GM18907 (cell line): ENCODE measurements at regions not wholly inside any gene's neighbourhood (a gene's known extent, or its start where the extent isn't known, plus 50 kb on each side); places are given as distances from the start of the nearest gene placed in this dataset.
A peak's percentile ranks its signal among the peaks of the same experiment; 100 is the strongest.
"Not testable (repeated sequence)": the region's sequence is repeated elsewhere in the genome, so short reads cannot be mapped to it uniquely, and the experiment has no call there.

Source experiments
- ATAC-seq: cut with Tn5 transposase; IDR thresholded peaks from one replicate; pipeline ENCODE4 v1.9.1; 2021; ENCODE audit warnings: mild to moderate bottlenecking, moderate library complexity; ENCODE audit not compliant: unreplicated experiment

GRCh38 chr2:207438414-207439126, 91.2 kb upstream of the CREB1 start:
- no peak for ATAC-seq

DNA sequence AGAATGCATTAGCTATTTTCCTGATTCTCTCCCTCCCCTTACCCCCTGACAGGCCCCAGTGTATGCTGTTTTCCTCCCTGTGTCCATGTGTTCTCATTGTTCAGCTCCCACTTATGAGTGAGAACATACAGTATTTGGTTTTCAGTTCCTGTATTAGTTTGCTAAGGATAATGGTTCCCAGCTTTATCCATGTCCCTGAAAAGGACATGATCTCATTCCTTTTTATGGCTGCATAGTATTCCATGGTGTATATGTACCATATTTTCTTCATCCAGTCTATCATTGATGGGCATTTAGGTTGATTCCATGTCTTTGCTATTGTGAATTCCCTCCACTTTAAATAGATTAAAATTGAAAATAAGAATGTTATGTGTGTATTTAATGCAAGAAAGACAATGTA, 89.9 kb upstream of the CREB1 start:
- ATAC-seq = not testable (repeated sequence)

DNA sequence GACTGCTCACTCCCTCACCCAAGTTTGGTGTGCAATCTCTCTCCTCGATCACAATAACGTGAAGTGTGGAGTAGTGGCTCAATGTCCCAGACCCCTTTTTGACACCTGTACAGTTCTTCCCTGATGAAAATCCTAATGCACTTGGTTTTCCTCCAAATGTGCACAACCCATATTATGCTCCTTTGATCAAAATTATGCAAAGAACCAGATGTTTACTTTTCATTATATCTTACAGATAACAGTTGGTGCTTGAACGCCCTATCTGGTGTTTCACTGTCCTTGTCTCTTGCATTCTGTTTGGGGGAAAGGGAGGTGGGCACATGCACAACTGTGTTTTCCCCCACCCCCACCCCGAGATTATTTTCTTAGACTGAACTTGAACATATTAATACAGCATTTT, 85.0 kb upstream of the CREB1 start:
- no peak for ATAC-seq

DNA sequence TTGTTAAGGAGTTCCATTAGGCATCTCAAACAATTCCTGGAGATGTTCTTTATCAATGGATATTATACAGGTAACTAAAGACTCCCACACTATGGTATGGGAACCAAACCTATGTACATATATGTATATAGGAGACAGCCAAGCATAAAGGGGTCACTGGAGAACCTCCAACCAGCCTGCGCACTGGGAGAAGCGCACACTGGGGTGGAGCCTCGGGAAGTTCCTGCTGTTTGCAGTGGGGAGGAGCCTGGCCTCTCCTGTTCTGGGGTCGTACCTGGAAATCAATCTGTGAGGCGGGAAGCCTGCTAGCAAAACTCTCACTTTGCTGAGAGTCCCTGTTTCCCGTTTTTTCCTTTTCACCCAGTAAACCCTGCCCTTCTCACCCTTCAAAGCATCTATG, 83.1 kb upstream of the CREB1 start:
- ATAC-seq = no peak

DNA sequence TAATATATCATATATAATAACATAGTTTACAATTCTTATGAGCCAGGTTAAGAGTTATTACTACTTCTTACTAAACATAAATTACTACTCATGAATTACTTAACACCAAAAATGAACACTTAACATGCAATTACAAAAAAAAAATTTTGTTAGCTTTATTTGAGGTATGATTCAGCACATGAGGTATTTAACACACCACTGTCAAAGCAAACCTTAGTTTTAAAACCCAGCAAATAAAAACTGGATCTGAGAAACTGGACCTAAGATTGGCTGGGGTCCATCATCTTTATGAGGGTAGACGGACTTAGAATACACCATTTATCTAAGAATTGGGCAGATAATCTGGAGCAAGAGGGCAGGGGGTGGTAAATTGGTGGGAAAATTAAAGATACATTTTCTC, 81.8 kb upstream of the CREB1 start:
- ATAC-seq = no peak

- no peak for ATAC-seq
Measured at GRCh38 chr2:207449642-207450165, 80.1 kb upstream of the CREB1 start.

- ATAC-seq = no peak
Measured at GRCh38 chr2:207450186-207450585, 79.6 kb upstream of the CREB1 start.

- ATAC-seq = no peak
Measured at GRCh38 chr2:207458582-207458981, 71.2 kb upstream of the CREB1 start.

DNA sequence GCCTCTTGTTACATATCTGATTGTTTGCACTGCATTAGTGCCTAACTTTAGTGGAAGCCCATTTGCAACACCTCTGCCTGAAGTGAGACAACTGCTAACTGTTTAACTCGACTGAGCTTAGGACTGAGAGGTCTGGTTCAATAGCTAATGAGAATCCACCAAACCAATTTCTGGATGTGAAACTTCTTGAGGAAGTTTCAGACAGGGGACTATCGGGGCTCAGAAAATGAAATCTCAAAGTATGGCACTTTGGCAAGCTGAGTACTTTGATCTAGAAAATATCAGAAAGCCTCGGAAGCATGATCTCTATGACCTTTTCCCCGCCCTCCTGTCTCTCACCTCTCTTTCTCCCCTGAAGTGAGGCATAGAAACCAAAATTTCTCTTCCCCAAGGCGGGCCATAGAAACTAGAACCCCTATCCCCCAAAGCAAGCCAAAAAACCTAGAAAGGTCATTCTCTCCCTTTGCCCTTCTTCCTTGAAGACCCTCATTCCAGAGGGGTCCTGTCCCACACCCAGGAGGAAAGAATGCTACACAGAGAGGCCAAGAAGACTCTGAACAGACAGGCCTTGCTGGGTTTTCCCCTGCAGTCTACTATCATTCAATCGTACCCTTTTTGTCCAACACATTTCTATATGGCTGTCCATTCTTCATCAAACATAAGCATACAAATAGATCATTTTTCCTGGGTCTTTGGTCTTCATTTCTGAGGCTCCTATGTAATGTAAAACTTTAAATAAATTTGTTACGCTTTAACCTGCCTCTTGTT, 69.6 kb upstream of the CREB1 start:
- peak; percentile 84 for ATAC-seq

GRCh38 chr2:207463433-207463832, 66.3 kb upstream of the CREB1 start:
- no peak for ATAC-seq

DNA sequence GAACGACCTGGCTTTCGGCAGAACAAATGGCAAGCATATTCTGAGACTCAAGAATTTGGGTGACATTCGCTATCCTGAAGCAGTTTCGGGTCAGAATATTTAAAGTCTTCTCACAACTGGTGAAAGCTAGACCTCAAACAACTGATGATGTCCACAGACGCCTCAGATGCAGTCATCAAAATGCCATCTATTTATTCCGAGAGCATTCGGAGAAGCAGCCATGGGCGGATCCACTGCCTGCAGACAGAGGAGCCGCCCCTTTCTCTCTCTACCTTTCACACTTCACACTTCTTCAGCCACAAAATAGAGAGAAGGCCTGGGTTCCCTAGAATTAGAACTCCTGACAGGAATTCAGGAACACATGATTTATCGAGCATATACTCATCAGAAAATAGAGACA, 65.8 kb upstream of the CREB1 start:
- no peak for ATAC-seq

DNA sequence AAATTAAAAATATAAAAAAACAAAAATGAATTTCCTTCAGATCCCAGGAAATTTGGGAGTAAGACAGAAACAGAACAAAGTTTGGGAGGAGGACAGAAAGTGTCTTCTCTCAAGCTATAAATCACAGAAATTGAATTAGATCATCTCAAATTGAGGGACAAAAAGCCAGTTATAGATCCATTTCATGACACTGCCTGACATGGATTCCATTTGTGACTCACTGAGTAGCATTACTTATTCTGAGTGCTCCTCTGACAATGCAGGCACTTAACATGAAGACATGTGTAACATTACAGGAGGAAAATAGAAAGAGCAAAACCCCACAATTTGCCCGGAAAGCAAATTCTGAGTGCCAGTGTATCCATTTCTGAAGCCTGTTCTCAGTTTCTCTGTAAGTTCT, 63.9 kb upstream of the CREB1 start:
- no peak for ATAC-seq

- ATAC-seq = no peak
Measured at GRCh38 chr2:207467716-207468347, 61.9 kb upstream of the CREB1 start.

- ATAC-seq = no peak
Measured at GRCh38 chr2:207468488-207468887, 61.3 kb upstream of the CREB1 start.

DNA sequence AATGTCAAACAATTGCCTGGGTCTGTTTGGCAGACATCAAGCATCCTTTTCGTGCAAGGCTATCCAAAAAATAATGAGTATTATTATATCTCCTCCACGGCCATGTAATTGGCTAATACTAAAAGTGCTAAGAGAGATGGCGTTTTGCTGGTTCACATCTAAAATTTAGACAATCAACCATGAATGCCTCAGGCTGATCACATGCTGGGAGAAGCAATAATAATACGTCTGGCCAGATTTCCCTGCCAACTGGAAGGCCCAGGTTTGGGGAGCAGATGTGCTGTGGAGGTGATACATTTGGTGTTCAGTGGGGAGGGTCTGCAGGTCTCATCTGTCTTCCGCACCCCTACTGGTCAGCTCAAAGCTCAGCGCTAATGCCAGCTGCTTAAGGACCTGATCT, 60.3 kb upstream of the CREB1 start:
- no peak for ATAC-seq

GRCh38 chr2:207469943-207470729, 59.6 kb upstream of the CREB1 start:
- no peak for ATAC-seq

DNA sequence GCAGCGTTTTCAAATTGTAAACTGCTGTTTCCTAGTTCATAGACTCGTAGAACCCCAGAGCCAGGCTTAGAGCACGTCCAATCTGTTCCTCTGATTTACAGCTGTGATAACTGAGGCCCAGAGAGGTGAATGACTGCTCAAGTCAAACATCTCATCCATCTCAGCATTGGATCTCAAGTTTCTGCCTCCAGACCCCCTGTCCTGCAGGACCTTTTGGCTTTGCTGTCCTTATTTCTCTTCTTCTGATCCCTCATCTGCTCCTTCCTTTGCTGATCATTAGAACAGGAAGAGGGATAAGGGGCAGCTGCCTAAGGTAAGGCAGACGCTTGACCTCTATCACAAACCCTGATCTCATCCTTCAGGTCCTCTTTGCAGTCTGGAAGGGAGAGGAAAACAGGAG, 58.5 kb upstream of the CREB1 start:
- ATAC-seq = no peak

DNA sequence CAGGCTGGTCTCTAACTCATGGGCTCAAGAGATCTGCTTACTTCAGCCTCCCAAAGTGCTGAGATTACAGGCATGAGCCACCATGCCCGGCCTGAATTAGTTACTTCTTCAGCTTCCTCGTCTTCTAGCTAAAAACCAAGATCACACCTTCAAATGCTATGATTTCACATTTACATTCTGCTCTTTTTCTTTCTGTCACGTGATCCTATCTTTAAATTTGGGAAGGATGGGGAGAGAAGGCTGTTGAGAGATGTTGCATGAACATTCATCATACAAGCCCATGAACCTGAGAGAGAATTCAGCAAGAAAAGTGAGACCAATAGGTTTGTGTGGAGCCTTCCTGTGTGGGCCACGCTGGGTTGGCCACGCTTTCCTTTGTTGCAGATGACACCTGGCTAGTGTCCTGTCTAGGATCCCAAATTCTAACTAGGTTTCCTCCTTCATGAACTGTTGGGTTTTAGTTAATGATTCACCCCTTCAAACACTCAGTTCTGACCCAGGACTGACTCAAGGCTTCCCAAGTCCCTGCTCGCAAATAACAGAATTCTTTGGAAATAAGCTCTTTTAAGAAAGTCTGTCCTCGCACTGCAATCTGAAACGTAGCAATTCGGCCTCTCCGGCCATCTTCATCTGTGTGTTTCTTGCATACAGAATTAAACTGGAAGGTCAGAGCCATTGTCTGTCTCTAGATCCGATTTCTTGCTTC, 57.3 kb upstream of the CREB1 start:
- no peak for ATAC-seq

DNA sequence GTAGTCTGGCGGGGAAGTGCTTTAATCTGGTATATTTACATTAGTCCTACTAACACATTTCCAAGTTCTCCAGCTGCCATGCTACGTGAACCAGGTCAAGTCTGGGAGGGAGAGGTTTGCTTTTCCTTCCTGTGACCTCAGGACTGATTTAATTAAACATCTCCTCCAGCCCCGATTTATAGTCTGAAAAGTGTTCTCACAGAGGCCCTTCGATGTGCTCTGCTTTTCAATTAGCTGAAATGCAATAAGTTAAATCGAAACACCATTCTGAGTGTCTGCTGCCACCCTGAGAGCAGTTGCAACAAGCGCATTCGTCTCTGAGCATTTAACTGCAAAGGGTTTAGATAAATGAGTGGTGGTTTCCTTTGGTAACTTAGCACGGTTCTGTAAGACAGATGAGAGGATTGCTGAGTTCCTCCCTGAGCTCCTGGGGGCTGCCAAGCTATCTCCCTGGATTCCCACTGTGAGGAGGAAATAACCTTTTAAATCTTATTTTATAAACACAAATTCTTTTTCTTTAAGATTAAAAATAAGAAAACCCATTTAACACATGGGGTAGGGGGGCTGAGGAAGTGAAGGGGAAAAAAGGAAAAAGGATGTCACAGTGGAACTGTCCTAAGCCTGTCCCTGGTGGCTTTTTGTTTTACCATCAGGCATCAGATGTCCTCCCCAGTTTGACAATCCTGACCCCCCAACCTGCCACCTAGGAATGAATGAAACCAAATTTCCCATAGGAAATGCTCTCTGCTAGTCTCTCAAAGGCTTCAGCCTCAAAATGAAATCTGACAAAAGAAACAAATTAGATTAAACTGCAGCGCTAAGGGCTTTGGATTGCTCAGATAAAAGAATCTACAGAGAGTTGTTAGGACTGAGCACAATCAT, 56.5 kb upstream of the CREB1 start:
- ATAC-seq = peak; percentile 60

GRCh38 chr2:207473931-207474235, 55.9 kb upstream of the CREB1 start:
- ATAC-seq = no peak
